Central memory CD4-positive, alpha-beta T cell (primary cell): ENCODE measurements at regions not wholly inside any gene's neighbourhood (a gene's known extent, or its start where the extent isn't known, plus 50 kb on each side); places are given as distances from the start of the nearest gene placed in this dataset.
"Not testable (repeated sequence)": the region's sequence is repeated elsewhere in the genome, so short reads cannot be mapped to it uniquely, and the experiment has no call there.

Experiments
- DNase-seq: peaks from one replicate; pipeline ENCODE4 v3.0.0; 2022

DNA sequence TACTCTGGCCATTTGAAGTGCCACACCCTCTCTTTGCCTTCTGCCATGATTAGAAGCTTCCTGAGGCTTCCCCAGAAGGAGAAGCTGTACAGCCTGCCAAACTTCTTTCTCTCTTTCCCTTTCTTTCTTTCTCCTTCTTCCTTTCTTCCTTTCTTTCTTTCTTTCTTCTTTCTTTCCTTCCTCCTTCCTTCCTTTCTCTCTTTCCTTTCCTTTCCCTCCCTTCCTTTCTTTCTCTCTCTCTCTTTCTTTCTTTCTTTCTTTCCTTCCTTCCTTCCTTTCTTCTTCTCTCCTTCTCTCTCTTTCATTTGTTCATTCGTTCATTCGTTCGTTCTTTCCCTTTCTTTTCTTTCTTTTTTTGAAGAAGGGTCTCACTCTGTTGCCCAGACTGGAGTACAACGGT is 931.0 kb downstream of the TTLL7 start:
- no peak for DNase-seq

DNA sequence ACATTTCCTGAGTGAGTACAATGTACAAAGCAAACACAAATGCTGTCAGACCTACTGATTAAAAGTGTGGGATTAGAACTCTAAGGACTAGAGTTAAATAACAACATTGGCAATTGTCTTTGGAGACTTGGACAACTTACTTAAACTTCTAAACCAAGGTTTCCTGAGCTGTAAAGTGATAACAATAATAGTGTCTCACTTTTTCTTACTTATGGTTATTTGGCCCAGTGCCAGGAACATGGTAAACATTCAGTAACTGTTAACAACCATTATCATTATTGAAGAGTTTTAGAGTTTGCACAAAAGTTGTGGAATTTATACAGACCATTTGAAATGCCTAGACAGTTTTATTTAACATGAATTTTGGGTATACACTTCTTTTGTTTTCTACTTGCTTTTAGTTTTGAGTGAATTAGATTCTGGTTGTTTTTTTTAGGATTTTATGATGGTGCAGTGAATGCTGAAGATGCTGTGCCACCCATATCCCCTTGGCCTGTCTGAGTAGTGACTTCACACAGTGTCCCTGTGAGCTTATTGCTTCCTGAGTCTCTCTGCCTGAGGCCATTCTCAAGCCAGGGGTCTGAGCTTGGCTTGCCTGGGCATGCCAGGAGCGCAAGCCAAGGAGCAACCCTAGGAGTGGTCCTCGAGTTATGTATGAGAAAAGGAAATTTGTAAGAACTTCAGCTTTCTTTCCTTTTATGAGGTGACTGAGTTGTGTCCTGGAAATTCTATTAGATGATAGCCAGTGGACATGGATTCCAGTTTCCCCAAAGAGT is 932.8 kb downstream of the TTLL7 start:
- no peak for DNase-seq

DNA sequence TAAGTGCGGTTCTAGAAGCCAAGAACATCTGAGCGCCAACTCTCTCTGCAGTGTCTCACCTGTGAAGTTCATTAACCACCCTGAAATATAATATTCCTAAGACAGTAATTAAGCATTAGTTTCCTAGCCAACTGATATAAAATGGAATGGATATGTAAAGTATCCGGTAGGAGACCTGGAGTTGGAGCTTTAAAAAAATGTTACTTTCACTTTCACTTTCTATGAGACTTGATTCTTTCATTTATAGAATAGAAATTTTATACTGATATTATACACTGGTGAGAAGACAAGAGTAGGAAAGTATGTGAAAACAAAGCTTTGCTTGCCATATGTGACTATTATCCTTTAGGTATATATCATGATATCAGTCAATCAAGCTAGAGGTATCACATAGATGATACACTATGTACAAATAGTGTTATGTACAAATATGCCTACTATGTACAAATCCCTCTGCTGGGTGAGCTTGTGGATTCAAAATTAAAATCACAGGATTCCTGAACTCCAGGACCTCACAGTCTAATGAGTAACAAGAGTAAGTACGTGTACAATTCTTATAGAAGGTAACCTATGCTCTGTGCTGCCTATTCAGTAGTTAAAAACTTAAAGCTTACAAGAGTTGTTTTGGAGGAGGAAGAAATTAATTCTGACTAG is 934.2 kb downstream of the TTLL7 start:
- DNase-seq = no peak

DNA sequence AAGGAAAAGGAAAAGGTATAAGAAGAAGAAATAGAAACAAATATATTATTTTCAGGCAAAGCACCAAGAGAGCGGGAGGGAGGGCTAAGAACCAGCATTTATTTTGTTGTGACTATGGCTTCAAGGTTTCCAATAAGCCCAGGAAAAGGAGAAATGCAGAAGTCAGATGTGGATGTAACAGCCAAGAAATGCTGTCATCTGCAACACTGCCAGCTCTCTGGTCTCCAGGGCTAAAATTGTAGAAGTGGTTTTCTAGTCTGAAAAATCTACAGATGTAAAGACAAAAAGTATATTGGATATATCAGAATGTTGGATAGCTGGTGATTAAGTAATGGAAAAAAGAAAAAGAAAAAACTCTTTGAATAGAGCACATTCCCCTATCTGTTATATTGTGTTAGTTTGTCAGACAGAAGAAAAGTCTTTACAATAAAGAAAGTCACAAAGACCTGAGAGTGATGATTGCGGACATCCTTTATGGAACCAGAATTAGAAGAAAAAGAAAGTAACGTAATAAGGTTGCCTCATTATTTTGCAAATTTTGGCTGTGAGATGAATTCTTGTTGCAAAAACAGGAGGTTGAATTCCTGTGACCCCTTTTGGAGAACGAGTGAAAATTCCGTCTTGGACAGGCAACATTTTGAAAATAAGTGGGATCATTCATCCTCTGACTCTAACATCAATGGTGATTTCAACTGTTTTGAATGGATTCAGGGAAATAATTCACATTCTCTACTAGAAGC is 938.1 kb downstream of the TTLL7 start:
- DNase-seq = no peak

DNA sequence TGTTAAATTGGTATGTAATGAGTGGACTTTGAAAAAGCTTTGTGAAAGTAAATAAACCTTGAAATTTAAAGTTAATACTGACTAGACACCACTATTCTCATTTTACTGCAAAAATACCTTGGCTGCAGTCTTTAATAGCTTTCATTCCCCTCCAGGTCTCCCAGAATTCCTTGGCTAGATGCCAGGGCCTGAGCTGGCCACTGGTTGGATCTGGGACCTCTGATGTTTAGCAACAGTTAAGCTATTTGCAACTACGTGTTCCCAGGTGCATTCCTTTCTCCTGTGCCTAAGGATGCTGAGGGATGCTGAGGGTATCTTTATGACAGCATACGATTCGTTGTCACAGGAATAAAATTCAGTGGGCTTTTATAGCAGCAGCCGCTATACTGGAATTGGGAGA is 938.7 kb downstream of the TTLL7 start:
- no peak for DNase-seq

DNA sequence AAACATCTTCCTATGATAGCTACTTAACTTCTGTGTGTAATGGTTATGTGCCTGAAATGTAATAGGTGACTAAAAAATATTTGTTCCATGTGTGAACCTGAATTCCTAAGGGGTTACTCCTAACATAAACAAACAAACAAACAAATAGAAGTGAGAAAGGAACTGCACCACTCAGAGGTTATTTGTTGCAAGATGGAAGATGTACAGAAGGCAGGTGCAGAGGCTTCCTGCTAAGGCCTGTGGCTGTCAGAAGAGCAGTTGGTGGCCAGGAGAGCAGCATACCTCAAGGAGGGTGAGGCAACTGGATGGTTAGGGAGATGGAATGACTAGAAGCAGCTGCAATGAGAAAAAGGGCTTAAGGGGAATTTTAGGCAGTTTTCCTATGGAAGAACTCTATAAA is 940.6 kb downstream of the TTLL7 start:
- DNase-seq = no peak

DNA sequence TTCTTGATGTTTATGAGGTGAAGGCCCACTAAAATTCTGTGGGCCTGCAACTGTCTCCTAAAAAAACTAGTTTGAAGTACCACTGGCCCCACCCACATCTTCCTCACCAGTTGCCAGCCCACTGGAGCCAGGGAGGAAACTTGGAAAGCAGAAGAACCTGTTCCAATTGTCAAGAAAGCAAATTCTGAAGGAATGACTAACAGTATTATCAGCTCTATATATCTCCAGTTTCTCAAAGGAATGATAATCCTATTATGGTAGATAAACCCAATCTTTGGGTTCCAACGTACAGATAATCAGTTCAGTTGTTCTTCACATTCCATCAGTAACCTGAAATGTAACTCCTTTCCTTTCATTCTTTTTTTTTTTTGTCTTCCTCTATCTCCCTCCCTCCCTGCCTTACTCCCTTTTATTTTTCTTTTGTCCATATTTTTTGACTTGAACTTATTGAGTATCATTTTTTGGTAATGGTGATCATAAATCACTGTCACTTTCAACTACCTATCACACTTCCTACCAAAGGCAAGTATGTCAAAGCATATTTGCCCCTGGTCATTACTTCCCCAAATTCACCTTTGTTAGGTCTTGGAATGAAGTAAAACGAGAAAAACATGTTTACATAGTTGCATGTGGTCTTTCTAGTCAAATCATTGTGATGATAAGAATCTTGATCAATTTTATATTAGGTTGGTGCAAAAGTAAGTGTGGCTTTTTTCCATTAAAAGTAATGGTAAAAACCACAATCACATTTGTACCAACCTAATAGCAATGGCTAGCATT is 943.4 kb downstream of the TTLL7 start:
- DNase-seq = no peak

DNA sequence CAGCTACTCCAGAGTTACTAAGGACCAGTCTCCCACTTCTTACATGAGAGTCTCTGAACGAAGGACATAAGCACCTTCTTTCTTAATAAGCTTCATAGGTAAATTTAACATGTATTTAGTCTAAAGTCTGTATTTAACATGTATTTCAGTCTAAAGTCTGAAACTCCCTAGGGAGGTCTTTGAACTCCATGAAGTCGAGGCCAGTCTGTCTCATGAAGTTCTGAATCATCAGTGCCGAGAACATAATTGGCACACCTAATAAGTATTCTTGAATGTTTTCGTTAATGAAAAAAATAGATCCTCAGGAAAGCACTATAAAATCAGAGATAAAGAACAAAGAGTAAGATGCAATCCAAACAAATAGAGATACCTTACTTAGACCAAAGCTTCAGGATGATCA is 945.5 kb downstream of the TTLL7 start:
- no peak for DNase-seq

DNA sequence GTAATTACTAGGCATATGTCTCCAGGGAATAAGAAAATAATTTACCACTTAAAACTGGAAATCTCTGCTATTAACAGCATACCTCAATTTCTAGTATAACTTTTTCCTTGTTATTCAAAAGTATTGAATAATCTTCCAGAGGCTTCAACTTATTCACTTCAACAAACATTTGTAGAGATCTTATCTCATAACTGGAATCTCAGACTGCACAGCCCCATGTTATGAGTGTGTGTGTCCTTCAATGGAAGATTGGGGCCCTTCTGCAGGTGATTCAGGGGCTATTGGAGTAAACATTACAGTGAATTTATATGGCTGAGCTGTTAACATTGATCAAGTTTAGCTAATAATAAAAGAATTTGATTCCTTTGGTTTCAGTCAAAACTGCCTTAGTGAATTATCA is 946.1 kb downstream of the TTLL7 start:
- no peak for DNase-seq

DNA sequence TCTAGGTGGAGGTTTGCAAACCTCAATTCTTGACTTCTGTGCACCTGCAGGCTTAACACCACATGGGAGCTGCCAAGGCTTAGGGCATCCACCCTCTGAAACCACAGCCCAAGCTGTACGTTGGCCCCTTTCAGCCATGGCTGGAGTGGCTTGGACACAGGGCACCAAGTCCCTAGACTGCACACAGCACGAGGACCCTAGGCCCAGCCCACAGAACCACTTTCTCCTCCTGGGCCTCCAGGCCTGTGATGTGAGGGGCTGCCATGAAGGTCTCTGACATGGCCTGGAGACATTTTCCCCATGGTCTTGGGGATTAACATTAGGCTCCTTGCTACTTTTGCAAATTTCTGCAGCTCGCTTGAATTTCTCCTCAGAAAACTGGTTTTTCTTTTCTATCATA is 947.9 kb downstream of the TTLL7 start:
- not testable (repeated sequence) for DNase-seq

DNA sequence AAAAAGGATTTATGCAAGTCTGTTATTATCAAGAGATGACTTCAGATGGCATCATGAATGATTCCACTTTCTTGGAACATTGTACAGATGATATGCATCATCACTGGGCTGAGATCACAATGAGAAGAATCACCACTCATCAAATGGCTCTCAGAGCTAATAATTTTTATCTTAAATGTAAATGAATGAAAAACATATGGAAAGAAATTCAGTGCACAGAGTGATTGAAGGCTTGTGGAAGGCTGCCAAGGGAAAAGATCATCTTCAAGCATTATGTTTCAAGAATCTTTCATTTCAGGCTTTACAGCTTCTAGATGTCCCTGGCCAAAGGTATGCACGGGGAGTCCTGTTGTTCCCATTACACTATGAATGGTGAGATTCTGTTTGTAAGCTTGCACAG is 955.7 kb downstream of the TTLL7 start:
- DNase-seq = no peak

DNA sequence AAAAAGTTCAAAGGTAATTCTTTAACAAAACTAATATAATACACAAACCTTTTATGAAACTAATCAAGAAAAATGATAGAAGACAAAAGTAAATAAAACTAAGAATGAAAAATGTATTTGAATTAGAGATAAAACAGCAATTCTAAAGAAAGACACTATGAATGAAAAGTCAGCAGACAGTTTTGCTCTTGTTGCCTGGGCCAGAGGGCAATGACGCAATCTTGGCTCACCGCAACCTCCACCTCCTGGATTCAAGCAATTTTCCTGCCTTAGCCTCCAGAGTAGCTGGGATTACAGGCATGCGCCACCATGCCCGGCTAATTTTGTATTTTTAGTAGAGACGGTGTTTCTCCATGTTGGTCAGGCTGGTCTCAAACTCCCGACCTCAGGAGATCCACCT is 959.8 kb downstream of the TTLL7 start:
- not testable (repeated sequence) for DNase-seq

DNA sequence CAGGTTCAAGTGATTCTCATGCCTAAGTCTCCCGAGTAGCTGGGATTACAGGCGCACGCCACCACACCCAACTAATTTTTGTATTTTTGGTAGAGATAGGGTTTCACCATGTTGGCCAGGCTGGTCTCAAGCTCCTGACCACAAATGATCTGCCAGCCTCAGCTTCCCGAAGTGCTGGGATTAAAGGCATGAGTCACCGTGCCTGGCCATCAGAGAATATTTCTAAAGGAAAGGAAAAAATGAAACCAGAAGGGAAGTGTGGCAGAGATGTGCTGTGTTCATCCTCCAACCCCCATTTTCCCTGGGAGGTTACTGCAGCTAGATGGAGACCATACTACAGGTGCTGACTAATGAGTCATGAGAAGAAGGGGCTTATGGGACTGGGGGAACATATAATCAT is 964.1 kb downstream of the TTLL7 start:
- no peak for DNase-seq

DNA sequence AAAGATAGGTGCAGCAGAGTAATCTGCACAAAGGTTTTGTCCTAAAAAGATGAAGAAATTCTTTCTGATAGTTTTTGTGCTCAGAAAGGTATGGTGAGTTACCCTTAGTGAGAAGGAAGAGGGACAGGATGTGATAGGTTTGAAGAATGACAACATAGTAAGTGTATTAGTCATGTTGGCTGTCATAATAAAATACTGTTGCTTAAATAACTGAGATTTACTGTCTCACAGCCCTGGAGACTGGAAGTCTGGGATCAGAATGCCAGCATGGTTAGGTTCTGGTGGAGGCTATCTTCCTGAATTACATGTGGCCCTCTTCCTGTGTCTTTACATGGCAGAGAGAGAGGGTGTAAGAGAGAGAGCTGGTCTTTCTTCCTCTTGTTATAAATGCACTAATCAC is 965.2 kb downstream of the TTLL7 start:
- DNase-seq = no peak

DNA sequence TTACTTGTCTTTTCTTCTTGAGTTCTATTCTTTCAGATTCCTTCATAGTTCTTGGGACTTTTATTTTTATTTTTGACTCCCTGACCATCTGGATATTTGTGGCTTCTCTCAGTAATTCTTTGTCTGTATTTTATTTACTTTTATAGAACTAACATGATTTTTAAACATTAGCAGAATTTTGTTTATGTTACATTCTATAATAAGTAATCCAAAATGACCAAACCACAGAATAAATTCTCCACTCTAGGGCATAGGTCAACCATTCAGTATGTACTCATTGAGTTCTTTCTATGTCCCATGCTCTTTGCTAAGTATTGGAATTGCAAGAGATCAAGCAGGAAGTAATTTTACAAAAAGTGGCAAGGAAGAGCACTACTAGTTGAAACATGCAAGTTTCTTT is 969.0 kb downstream of the TTLL7 start:
- DNase-seq = no peak

DNA sequence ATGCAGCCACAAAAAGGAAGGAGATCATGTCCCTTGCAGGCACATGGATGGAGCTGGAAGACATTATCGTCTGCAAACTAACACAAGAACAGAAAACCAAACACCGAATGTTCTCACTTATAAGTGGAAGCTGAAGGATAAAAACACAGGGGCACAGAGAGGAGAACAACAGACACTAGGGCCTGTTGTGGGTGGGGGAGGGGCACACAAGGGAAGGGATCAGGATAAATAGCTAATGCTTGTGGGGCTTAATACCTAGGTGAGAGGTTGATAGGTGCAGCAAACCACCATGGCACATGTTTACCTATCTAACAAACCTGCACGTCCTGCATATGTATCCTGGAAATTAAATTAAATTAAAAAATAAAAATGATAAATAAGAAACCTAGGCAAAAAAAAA is 969.9 kb downstream of the TTLL7 start:
- no peak for DNase-seq

DNA sequence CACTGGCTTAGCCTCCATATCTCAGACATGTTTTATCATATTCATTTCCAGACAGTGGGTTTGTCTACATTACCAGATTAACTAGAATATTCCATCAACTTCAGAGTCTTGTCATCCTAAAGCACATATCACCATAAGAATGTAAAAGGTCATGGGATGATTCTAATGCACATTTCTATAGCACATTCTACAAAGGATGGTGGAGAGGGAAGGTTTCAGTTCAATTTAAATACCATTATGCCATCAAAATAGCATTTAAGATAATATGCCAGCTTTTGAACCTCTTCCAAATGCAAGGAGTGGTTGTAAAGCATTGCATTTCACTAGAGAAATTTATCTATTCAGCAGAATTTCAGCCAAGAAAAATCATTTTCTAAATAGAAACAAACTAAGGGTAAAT is 970.5 kb downstream of the TTLL7 start:
- DNase-seq = no peak

DNA sequence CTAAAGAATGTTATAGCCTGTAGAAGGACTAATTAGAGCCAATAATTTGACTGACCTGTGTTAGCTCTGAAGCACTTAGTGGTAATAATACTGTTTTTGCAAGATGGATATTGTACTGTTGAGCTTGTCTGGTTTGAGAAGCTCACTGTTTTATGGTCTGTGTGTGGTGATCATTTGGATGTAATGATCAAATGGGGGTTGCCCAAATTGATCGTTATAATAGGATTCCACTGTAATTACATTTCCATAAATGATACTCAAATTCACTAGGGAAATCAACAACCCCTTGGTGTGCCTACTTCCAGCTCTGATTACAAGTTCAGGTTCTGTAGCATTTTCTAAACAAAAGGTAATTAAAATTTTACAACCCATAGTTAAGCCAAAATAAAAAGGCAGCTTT is 971.4 kb downstream of the TTLL7 start:
- no peak for DNase-seq

DNA sequence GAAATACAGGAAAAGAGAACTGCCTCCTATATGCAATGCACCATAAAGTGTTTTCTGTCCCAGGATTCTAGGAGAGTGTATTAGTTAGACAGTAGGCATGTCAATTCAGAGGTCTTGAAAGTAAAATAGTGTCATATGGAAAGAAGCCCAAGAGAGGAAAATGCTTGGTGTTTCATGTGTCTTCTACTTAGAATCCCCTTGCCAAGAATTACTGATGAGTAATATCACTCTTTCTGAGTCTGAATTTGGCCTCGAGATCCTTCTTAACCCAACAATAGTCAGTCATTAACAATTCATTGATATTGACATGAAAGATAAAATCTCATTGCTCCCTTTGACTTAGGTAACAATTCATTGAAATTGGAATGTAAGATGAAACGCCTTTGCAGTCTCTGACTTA is 972.2 kb downstream of the TTLL7 start:
- DNase-seq = no peak

DNA sequence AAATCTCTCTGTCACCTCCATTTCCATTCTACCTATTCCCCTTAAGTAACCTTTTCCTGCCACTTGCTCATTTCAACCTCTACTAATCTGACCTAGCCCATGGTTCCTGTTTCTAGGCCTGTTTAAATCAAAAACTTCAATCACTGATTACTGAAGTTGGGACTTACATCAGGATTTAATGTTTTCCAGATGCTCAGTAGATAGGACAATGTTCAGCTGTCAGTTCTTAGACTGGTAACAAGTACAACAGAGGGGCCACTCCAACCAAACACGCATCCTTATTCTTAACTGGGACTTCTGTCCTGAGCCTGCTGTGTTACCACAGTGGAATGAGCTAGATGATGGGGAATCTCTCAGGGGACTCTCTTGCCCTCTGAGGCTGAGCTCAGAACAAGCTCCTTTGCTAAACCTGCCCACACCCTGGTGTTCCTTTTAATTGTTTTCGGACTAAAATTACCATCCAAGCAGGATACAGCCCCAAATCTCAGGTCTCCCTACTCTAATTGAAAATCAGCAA is 974.6 kb downstream of the TTLL7 start:
- DNase-seq = no peak

DNA sequence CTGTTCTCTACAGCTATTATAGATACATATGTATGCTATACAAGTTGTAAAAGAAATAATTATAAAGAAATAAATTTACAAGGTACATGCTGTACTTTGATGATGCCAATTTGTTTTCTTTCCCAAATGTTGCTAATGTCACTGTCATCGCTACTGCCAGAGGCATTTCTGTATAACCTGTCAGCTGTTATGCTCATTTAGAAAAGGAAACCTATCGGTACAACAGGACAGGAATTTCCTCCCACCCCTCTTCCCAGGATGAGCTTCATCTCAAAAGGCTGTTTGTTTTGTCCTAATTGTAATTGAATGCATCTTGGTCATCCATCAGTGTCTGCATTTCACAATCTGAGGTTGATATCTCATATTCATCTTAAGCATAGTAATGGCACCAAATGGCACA is 975.7 kb downstream of the TTLL7 start:
- no peak for DNase-seq

DNA sequence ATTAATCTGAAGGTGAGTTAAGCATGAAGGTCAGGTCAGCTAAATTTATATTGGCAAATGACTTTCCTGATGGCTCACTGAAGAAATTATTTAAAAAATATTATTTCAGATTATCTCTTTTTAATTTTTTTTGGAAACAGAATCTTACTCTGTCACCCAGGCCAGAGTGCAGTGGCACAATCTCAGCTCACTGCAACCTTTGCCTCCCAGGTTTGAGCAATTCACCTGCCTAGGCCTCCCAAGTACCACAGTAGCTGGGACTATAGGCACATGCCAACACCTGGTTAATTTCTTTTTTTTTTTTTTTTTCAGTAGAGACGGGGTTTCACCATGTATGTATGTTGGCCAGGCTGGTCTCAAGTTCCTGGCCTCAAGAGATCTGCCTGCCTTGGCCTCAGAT is 976.7 kb downstream of the TTLL7 start:
- no peak for DNase-seq

DNA sequence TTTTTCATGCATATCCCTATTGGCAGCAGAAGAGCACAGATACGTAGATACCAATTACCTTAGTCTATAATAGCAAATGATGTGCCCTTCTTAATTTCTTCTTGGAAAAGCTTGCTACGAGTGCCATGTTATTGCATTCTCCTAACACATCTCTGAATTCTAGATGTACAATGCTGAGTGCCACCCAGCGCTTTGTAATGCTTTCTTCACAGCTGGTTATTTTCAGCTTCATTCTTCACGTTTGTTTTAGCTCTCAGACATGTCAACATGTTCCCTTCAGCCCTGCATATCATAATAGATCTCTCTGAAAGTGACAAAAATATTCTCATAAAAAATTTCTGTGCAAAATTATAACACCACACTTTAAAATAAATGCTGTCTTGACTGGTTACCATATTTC is 981.2 kb downstream of the TTLL7 start:
- no peak for DNase-seq
